HG03045 (cell line): ENCODE measurements at regions not wholly inside any gene's neighbourhood (a gene's known extent, or its start where the extent isn't known, plus 50 kb on each side); places are given as distances from the start of the nearest gene placed in this dataset.
"Not testable (repeated sequence)": the region's sequence is repeated elsewhere in the genome, so short reads cannot be mapped to it uniquely, and the experiment has no call there.

ENCODE experiments used
- ATAC-seq: cut with Tn5 transposase; IDR thresholded peaks from one replicate; pipeline ENCODE4 v1.9.1; 2021; ENCODE audit warnings: mild to moderate bottlenecking, moderate library complexity; ENCODE audit not compliant: unreplicated experiment

DNA sequence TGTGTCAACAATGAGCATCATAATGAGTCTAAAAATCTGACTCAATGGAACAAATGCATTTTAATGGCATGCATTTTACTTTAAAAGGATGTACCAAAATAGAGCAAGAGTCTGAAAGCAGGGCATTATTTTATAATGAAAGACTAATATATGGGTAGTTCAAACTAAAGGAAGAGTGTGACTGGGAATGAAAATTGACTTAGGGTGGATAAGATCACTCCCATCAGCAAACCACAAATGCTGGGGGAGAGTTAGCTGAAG lies 114.7 kb downstream of the SOX4 start:
- ATAC-seq = no peak

DNA sequence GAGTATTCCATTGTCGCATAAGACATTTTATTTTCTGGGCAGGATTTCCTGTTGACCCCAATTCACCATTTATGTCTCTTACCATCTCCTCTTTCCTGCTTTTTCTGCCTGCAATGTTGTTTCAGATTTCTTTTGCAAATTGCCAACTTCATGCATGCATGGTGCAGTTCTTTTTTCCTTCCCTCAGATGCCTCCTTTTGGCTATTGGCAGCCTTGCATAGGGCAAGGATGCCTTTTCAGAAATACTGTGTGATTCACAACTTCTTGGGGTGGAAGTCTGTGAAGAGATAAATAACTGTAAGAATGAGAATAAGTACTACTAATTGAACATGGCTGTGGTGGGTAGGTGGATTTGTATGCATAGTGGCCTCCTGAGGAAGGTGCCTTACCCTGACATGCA lies 116.7 kb downstream of the SOX4 start:
- ATAC-seq = no peak

DNA sequence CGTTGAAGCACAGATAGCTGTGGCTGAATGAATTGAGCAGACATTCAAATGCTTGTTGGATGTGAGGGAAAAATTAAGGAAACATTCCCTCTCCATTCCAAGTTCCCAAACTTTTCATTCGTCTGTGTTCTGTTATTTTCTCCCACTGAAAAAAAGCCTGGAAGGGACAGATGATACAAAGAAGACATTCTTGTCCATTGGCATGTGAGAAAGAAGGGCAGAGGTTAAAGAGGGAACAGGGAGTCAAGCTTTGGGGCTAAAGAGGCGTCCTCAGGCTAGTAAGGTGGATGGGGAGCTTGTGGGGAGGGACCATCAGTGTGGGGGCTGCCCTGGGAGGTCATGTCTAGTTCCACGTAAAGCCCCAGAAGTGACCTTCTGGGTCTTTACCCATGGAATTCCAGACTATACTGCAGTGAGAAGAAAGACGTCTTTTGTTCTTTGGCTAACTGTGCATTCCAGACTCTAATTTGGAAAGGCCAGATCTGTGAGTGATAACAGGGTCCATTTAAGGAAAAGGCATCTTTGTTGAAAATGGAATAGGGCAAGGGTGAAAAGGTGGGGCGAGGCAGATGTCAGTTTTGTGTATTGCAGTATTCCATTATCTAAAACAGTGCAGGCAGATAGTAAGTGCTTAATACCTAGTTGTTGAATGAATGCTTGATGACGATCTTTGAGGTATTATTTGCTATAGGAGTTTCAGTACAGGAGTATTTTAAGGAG lies 117.5 kb downstream of the SOX4 start:
- ATAC-seq = no peak

DNA sequence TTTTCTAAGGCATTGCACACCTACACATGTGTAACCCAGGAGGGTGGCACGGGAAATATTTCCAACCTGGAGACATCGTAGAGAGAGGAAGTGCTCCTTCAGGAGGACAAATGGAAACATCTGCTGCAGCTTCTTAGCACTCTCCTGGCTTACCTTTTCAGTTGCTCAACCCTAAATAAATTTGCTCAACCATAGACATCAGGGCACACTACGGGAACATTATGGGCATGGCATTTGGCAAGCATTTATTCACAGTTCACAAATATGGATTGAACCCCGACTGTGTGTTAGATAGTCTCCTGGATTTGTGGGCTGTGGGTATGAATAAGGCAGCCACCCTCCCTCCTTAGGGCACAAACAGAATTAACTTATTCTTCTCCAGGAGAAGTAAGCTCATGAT lies 118.7 kb downstream of the SOX4 start:
- no peak for ATAC-seq

DNA sequence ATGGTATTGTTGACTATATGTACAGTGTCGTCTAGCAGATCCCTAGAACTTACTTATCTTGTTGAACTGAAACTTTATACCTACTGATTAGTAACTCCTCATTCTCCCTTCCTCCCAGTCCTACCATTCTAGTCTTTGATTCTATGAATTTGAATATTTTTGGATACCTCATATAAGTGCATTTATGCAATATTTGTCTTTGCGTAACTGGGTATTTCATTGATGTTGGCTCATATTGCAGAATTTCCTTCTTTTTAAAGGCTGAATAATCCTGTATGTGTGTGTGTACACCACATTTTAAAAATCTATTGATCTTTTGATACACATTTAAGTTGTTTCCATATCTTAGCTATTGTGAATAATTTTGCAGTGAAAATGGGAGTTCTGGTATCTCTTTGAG lies 119.9 kb downstream of the SOX4 start:
- ATAC-seq = no peak

DNA sequence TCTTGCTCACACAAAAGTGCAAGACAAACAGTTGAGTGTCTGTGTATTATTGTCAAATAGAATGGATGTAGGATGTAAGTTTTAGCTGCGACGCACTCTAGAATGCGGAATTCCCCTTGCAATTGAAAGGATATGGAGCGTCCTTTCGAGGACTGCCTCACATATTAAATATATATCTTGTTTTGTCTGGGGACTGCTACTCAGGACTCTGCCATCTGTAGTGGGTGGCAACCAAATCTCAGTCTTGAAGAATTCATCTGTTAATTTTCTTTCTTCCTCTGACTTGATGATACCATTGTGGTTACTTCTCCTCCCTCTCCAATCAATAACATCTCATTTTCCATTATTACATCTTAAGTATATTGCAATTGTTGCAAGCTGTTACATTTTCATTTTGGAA lies 121.6 kb downstream of the SOX4 start:
- ATAC-seq = no peak

DNA sequence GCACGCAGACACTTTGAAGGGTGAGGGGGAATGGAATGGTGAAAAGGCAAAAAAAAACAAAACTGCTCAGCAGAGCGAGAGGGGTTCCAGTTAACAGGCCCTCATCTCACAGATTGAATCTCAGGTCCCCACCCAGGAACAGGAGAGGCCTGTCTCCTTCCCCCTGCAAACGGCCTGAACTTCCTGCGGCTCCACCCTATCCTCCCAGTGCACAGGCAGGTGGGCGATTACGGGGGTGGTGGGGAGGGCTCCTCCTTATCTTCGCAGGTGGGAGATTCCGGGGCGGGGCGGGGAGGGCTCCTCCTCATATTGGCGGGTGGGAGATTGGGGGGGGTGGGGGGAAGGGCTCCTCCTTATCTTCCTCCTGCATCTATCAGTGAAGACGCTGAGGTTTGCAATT lies 129.0 kb downstream of the SOX4 start:
- ATAC-seq = no peak

DNA sequence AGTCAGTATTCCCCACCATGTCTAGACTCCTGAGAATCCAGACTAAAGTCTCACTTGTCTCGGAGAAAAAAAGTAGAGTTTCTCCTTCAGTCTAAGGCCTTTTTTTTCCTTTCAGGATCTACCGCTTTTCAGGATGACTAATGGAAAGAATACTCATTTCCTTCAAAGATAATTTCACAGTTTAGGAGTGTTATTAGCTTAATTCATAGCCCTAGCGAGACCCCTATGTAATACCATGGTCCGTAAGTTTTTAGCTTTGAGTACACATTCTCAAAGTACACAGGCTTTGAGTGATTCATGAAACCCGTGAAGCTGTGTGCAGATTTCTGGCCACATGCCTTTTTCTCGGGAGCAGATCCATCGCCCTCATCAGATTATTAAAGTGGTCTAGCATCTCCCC lies 133.1 kb downstream of the SOX4 start:
- ATAC-seq = no peak

DNA sequence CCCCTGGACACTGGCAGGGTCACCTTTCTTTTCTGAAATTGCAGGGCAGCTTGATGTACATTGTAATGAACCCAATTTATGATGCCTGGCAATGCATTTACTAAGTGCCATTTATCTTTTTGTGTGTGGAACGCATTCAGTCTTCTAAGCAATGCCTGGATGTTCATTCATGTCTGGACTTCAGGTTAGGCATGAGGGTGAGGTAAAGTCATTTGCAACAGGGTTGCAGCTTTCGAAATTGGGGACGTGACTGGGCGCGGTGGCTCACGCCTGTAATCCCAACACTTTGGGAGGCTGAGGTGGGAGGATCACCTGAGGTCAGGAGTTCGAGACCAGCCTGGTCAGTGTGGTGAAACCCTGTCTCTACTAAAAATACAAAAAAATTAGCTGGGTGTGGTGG lies 134.6 kb downstream of the SOX4 start:
- ATAC-seq = no peak

DNA sequence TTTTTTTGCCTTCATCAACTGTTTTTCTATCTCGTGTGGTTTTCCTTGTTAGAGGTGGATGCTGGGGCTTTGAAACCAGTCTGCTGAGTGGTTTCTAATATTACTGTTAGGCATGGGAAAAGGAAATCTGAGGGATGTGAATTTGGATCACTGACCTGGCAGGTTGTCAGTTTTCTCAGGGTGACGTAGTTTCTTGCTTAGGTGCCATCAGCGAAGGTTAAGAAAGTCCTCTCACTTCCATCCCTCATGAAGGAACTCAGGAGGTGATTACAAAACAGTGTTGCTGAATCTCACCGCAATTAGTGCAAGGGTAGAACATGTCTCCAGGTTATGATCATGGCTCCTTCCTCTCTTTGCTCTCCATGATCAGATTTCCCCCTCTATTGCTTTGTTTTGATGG lies 135.9 kb downstream of the SOX4 start:
- no peak for ATAC-seq

DNA sequence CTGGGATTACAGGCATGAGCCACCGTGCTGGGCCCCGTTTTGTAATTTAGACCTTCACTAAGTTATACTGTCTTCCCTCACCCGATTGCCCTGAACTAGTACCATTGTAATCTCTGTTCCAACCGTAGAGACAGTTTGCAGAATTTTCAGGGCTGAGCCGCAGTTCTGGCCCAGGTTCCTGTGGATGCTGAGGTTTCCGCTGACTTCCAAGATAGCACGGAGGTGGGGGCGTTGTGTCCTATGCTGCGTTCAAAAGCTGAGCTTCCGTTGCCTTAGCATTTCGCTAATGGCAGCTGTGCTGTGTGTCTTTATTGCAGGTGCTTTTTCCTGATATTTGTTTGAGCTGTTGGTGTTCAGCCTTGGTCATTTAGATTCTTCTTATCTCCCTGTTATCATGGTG lies 137.0 kb downstream of the SOX4 start:
- no peak for ATAC-seq

DNA sequence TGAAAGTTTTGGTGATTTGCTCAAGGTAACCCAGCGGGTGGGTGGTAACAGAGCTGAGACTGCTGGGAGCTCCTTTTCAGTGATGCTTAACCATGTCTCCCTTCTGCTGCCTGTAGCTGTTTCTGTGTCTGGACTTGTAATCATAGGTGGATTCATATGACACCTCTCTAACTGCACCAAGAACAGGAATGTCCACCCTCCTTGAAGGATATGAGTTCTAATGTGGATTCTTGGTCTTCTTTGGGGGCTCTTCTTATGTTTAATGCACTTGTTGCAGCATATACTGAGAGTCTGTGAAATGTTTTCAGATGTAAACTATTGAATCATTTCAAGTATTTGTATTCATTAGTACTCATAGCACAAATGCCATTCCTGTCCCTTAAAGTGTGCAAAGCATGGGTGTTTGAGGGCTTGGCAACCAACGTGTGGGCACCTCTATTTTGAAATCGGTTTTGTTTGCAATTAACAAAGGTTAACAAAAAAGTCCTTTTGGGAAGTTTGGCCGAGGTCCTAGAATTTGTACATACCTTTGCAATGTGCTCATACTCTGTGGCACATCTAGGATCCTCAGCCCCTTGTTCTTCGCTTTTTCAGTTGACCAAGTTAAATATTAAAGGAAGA lies 138.0 kb downstream of the SOX4 start:
- no peak for ATAC-seq

DNA sequence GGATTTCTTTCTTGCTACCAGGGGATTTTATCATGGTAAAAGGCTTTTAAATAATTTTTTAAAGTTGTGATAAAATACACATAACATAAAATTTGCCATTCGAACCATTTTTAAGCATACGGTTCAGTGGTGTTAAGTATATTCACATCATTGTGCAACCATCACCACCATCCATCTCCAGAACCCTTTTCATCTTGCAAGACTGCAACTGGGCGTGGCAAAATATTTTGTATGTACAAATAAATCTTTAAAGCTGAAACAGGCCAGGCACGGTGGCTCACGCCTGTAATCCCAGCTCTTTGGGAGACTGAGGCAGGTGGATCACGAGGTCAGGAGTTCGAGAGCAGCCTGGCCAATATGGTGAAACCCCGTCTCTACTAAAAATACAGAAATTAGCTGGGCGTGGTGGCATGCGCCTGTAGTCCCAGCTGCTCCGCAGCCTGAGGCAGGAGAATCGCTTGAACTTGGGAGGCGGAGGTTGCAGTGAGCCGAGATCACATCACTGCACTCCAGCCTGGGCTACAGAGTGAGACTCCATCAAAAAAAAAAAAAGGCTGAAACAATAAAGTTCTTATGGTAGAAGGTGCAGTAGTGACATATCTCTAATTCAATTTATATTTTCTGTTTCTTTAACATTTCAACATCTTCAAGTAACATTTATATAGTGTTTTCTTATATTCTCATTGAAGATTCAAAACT lies 138.6 kb downstream of the SOX4 start:
- ATAC-seq = not testable (repeated sequence)

DNA sequence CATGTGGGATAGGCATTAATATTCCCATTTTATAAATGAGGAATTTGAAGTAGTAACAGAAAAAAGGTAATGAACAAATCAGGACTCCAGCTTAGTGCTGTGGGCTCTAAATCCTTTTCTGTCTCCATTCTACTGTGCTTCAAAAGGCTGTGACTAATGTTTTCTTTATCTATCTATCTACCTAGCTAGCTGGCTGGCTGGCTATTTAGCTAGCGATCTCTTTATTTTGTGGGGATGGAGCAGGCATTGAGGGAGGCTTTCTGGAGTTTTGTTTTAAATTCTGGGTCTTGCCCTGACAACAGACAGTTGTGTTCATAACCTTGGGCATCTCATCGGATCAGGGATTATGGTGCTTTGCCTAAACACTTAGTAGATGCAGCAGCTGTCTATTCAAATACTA lies 139.2 kb downstream of the SOX4 start:
- ATAC-seq = no peak

DNA sequence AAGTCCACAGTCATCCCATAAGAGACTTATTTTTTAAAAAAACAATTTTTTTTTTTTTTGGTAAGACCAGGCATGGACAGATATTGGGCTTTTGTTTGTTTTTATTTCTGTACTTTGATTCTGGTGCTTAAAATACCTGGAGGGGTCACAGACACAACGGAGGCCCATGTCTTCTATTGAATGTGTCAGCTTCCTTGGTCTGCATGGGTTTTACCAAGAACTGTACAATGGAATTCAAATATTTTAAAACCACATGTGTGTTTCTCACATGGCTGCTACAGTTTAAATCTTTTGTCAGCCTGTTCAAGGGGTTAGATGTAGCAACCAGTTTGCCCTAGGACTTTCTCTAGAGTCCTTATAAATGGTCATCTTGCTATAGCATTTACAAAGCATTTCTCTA lies 139.8 kb downstream of the SOX4 start:
- no peak for ATAC-seq

DNA sequence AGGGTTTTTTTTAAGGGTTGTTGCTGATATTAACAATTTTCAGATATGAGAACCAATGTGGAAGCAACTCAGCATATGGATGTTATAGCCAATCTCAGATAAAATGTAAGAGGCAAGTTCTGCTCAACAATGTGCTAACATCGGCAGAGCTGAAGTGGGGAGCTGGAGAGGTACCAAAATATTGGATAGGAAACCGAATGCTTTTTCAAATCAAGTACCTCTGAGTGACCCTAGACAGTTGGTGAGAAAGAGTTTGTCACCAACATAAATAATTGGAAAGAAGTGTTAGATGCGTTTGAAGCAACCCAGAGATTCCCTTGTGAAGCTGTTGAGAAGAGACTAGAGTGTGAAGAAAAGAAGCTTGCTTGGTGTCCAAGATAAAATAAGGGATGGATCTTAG lies 140.7 kb downstream of the SOX4 start:
- no peak for ATAC-seq

DNA sequence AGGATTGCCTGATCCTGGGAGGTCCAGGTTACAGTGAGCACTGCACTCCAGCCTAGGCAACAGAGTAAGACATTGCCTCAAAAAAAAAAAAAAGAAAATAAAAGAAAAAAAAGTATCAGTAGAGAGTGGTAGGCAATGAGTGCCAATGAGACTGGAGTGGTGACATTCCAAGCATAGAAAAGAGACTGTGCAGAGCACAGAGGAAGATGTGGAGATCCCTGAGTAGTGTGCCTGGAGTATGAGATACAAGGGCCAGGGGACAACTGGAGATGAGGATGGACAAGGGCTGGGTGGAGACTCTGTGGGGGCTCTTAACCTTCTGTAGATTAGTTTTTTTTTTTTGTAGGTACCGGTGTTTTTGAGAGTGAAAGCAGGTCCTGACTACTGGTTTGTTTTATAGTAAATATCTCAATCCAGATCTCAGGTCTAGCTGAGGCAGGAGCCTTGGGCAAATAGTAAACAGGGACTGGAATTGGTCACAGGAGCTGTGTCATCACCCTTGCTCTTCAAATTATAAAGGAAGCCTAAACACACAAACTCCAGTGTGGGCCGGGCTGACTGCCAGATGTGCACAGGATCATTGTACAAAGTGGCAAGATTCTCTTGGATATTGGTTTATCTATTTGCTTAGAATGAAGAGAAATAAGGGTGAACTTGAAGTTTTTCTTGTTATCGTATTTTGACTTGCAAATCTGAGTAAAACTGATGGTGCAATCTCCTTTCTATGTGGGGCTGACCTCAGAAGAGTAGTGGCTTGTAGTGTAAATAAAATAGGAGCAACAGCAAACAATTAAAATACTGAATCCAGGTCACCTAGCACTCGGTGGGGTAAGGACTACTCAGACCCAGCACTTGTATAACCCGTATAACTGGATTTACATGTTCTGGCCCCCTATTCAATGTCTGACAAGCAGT lies 144.9 kb downstream of the SOX4 start:
- no peak for ATAC-seq

DNA sequence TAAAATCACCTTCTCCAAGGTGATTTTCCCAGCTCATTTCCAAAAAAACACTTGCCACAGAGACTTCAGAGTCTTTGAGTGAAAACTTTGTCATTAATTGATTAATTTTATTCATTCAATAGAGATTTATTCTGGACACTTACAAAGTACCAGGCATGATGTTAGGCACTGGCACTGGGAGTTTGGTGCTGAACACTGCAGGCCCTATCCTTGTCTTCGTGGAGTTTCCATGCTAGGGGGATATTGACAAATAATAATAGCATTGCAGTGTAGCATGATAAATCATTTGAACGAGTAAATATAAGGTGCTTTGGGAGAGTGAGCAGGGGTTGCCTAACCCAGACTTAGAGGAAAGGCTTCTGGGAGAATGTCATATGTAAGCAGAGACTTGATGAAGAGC lies 145.7 kb downstream of the SOX4 start:
- ATAC-seq = no peak

DNA sequence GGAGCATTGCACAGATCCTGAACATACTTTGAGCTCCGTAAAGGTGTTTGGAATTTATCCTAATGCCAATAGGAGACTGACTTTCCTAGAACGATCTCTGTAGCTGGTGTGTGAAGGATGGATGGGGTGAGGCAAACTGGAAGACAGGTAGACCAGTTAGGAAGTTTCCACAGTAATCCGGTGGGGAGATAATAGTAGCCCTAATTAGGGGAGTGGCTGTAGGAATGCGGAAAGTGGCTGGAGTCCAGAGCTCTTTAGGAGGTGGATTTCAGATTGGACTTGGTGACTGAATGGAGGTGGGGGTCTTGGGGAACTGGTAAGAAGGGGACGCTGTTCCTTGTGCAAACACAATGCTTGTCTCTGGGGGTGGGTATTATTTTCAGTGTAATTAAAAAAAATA lies 146.3 kb downstream of the SOX4 start:
- no peak for ATAC-seq

DNA sequence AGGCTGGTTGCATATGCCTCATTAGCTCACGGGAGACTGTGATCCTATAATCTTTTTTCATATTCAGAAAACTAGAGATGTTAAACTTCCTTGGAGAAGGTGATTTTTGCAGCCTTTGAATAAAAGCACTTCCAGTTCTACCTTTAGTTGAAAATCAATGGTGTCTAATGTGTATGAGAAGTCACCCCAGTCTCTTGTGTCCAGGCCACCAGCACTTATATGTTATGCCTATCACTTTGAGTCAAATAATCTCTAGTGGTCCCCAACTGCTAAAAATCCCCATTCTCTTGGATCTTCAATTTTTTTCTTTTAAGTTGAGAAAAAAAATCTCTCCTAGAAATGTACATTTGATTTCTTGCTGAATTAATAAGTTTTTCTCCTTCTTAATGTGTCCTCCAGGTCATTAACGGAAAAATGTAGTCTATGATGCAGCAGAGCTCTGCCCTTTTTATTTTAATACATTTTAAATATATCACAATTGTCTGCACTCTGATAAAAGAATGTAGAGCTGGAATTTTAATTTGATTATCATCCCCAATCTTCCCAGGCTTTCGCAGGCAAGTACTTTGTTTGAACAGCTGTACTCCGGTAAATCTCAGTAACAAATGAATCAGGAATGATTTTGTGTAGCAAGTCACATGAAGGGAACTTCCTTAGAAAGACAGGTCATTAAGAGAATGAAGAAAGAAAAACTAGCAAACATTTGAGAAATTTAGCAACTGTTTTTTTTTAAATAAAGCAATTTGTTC lies 147.0 kb downstream of the SOX4 start:
- no peak for ATAC-seq
